MM.1S (cell line): ENCODE measurements at regions not wholly inside any gene's neighbourhood (a gene's known extent, or its start where the extent isn't known, plus 50 kb on each side); places are given as distances from the start of the nearest gene placed in this dataset.

ENCODE experiments used
- CTCF ChIP-seq: fragments of 300-600 bp; sonication (generic); IDR thresholded peaks from 2 replicates; pipeline ENCODE4 v1.5.1; 2016; ENCODE audit warnings: antibody characterized with exemption, low read length, mixed read lengths
- EZH2 ChIP-seq: fragments of 300-600 bp; sonication (generic); optimal IDR thresholded peaks from 2 replicates; pipeline ENCODE3; 2017; ENCODE audit warnings: low read depth, mild to moderate bottlenecking, antibody characterized with exemption, low read length, mixed read lengths

- TF ChIP-seq CTCF (no peak), EZH2 (no peak)
These were observed 58.3 kb downstream of the PDHA2 start for GRCh38 chr4:95898226-95898625.
